ENCODE measurements at regions not wholly inside any gene's neighbourhood (a gene's known extent, or its start where the extent isn't known, plus 50 kb on each side); places are given as distances from the start of the nearest gene placed in this dataset.

GRCh38 chr5:43851741-43852140 is 248.8 kb downstream of the NNT start:
- Histone ChIP-seq H3K79me1 (ENCODE audit: insufficient read depth, low read depth, low read length, poor library complexity, severe bottlenecking) (no peaks in the 10 kb centered on the region), H3K4ac (ENCODE audit: low read depth, low read length) (no peak overlapping the region), H3K27me3 (ENCODE audit: insufficient read depth, low read length) (no peaks in the 10 kb centered on the region), H3T11ph (ENCODE audit: low read length) (no peak overlapping the region), H3K9ac (ENCODE audit: extremely low read depth, insufficient read length, low read length) (no peak overlapping the region), H4K20me1 (ENCODE audit: control insufficient read depth, insufficient read depth, insufficient read length) (no peaks in the 10 kb centered on the region), H4K5ac (ENCODE audit: insufficient read length, low read depth, low read length) (no peak overlapping the region), H4K91ac (ENCODE audit: insufficient read length, low read depth, low read length) (no peak overlapping the region), H3K4me1 (ENCODE audit: insufficient read depth, low read length) (no peaks in the 10 kb centered on the region), H3K23ac (ENCODE audit: insufficient read length, low read depth, low read length) (no peak overlapping the region), H2BK120ac (ENCODE audit: low read depth, low read length, poor library complexity, severe bottlenecking) (no peak overlapping the region), H3K4me2 (ENCODE audit: insufficient read depth, insufficient read length, low read length) (no peak overlapping the region), H3K18ac (ENCODE audit: insufficient read length, low read depth, low read length) (no peak overlapping the region), H2AK5ac (ENCODE audit: insufficient read length, low read length) (no peak overlapping the region), H2BK12ac (ENCODE audit: insufficient read length, low read depth, low read length) (no peak overlapping the region), H2BK20ac (ENCODE audit: low read depth, low read length, poor library complexity, severe bottlenecking) (no peak overlapping the region), H3K9me3 (ENCODE audit: control insufficient read depth, low read depth, low read length) (no peaks in the 10 kb centered on the region), H2BK5ac (ENCODE audit: insufficient read length, low read length) (no peak overlapping the region), H4K8ac (replicated peaks; ENCODE audit: insufficient read length, low read depth, low read length) (no peak overlapping the region), H2BK15ac (ENCODE audit: low read depth, low read length) (no peak overlapping the region), H3K56ac (ENCODE audit: insufficient read length, low read depth, low read length) (no peak overlapping the region), H3K27ac (ENCODE audit: insufficient read length, low read depth, low read length) (no peak overlapping the region), H3K14ac (ENCODE audit: insufficient read depth, low read length) (no peak overlapping the region), H3K79me2 (ENCODE audit: insufficient read depth, low read length) (no peaks in the 10 kb centered on the region), H3K23me2 (ENCODE audit: insufficient read length, low read depth, low read length, poor library complexity, severe bottlenecking) (no peaks in the 10 kb centered on the region), H2AFZ (ENCODE audit: low read length) (no peak overlapping the region)
- Mint-ChIP-seq H3K36me3 (ENCODE audit: insufficient read depth in 1 of 3, low read depth in 3 of 3) (no peaks in the 10 kb centered on the region), H3K4me1 (peaks cover 11 to 12% of the 10 kb centered on the region in 2 experiments), H3K27me3 (ENCODE audit: low read depth) (no peaks in the 10 kb centered on the region), H3K9me3 (no peaks in the 10 kb centered on the region), H3K27ac (no peak overlapping the region), H3K4me3 (no peak overlapping the region)
- DNase-seq, result no peak
- WGBS (ENCODE audit: extremely low coverage, insufficient read length, low lambda C conversion rate), result no CpG with 5 or more reads among the region's 7 CpGs
- TF ChIP-seq, protein P1, sequence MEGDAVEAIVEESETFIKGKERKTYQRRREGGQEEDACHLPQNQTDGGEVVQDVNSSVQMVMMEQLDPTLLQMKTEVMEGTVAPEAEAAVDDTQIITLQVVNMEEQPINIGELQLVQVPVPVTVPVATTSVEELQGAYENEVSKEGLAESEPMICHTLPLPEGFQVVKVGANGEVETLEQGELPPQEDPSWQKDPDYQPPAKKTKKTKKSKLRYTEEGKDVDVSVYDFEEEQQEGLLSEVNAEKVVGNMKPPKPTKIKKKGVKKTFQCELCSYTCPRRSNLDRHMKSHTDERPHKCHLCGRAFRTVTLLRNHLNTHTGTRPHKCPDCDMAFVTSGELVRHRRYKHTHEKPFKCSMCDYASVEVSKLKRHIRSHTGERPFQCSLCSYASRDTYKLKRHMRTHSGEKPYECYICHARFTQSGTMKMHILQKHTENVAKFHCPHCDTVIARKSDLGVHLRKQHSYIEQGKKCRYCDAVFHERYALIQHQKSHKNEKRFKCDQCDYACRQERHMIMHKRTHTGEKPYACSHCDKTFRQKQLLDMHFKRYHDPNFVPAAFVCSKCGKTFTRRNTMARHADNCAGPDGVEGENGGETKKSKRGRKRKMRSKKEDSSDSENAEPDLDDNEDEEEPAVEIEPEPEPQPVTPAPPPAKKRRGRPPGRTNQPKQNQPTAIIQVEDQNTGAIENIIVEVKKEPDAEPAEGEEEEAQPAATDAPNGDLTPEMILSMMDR (conservative IDR thresholded peaks at IDR 0.05), result no peak

Data from H9 (cell line).